ENCODE measurements at regions not wholly inside any gene's neighbourhood (a gene's known extent, or its start where the extent isn't known, plus 50 kb on each side); places are given as distances from the start of the nearest gene placed in this dataset.
A peak's percentile ranks its signal among the peaks of the same experiment; 100 is the strongest.
"Not testable (repeated sequence)": the region's sequence is repeated elsewhere in the genome, so short reads cannot be mapped to it uniquely, and the experiment has no call there.

- H2BK120ac ChIP-seq (ENCODE audit: low read depth, low read length) = no peak overlapping the region
- H2AK5ac ChIP-seq (ENCODE audit: low read length) = no peak overlapping the region
- no peak overlapping the region for H3K4ac ChIP-seq (ENCODE audit: low read depth, low read length)
- no CpG with 5 or more reads among the region's 11 CpGs for WGBS (ENCODE audit: extremely low coverage, insufficient coverage, low lambda C conversion rate)
- H3K56ac ChIP-seq (ENCODE audit: low read length) = no peak overlapping the region
- H2BK5ac ChIP-seq (ENCODE audit: low read length) = no peak overlapping the region
- no peak overlapping the region for H3K23ac ChIP-seq (ENCODE audit: low read length)
- H2BK15ac ChIP-seq (replicated peaks; ENCODE audit: low read depth) = no peak overlapping the region
- H3K79me2 ChIP-seq (ENCODE audit: control insufficient read depth, insufficient read depth, low read length) = no peaks in the 10 kb centered on the region
- no peak overlapping the region for H3K18ac ChIP-seq (ENCODE audit: low read length)
- H3K79me1 ChIP-seq (ENCODE audit: low read length) = no peaks in the 10 kb centered on the region
- H3K27me3 ChIP-seq (ENCODE audit: insufficient read depth, low read length, poor library complexity) = no peaks in the 10 kb centered on the region
- no peaks in the 10 kb centered on the region for H3K36me3 ChIP-seq (ENCODE audit: control insufficient read depth, insufficient read depth, low read length)
- H3K4me3 ChIP-seq (ENCODE audit: low read length) = no peak overlapping the region
- no peaks in the 10 kb centered on the region for H3K4me1 ChIP-seq (ENCODE audit: control insufficient read depth, low read depth, low read length)
- no peak for DNase-seq
- no peak overlapping the region for H4K5ac ChIP-seq (ENCODE audit: low read length)
- no peak overlapping the region for H3K4me2 ChIP-seq (ENCODE audit: low read length)
- no peak overlapping the region for H3K27ac ChIP-seq (ENCODE audit: low read depth, low read length)
- H3K9ac ChIP-seq (ENCODE audit: low read length) = no peak overlapping the region
- no peak overlapping the region for H4K8ac ChIP-seq (ENCODE audit: low read depth, low read length)
Observed at GRCh38 chr3:84304214-84304613, 654.6 kb upstream of the CADM2 start.

DNA sequence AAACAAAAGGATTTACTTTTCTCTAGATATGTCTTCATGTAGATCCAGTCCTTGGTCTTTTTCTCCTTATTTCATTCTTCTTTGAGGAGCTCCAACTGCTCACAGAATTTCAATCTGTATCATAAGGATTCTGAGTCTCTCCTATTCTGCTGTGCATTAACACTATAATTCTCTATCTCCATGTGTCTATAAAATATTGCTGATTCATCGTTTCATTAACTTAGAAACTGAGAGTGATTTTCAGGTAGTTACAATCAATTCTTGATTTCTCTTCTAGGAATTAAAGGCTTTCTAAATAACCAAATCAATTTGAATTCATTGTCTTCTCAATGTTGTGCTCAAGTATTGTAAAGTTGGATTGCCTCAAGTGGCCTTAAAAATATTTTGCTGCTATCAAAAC lies 651.5 kb upstream of the CADM2 start:
- Histone ChIP-seq H3K79me2 (ENCODE audit: control insufficient read depth, insufficient read depth, low read length) (no peaks in the 10 kb centered on the region), H2AK5ac (ENCODE audit: low read length) (no peak overlapping the region), H2BK5ac (ENCODE audit: low read length) (no peak overlapping the region), H2BK15ac (replicated peaks; ENCODE audit: low read depth) (no peak overlapping the region), H3K4me2 (ENCODE audit: low read length) (no peak overlapping the region), H3K79me1 (ENCODE audit: low read length) (no peaks in the 10 kb centered on the region), H3K27ac (ENCODE audit: low read depth, low read length) (no peak overlapping the region), H3K9ac (ENCODE audit: low read length) (no peak overlapping the region), H3K4ac (ENCODE audit: low read depth, low read length) (no peak overlapping the region), H3K4me1 (ENCODE audit: control insufficient read depth, low read depth, low read length) (no peaks in the 10 kb centered on the region), H3K36me3 (ENCODE audit: control insufficient read depth, insufficient read depth, low read length) (no peaks in the 10 kb centered on the region), H3K18ac (ENCODE audit: low read length) (no peak overlapping the region), H3K4me3 (ENCODE audit: low read length) (no peak overlapping the region), H2BK120ac (ENCODE audit: low read depth, low read length) (no peak overlapping the region), H3K27me3 (ENCODE audit: insufficient read depth, low read length, poor library complexity) (no peaks in the 10 kb centered on the region), H4K8ac (ENCODE audit: low read depth, low read length) (no peak overlapping the region), H4K5ac (ENCODE audit: low read length) (no peak overlapping the region), H3K23ac (ENCODE audit: low read length) (no peak overlapping the region), H3K56ac (ENCODE audit: low read length) (no peak overlapping the region)
- WGBS (ENCODE audit: extremely low coverage, insufficient coverage, low lambda C conversion rate) = no CpG with 5 or more reads among the region's 1 CpG
- DNase-seq = no peak

- Histone ChIP-seq H3K4me1 (ENCODE audit: control insufficient read depth, low read depth, low read length) (no peaks in the 10 kb centered on the region), H3K4ac (ENCODE audit: low read depth, low read length) (no peak overlapping the region), H3K36me3 (ENCODE audit: control insufficient read depth, insufficient read depth, low read length) (no peaks in the 10 kb centered on the region)
Observed at GRCh38 chr3:84308379-84308778, 650.4 kb upstream of the CADM2 start.

DNA sequence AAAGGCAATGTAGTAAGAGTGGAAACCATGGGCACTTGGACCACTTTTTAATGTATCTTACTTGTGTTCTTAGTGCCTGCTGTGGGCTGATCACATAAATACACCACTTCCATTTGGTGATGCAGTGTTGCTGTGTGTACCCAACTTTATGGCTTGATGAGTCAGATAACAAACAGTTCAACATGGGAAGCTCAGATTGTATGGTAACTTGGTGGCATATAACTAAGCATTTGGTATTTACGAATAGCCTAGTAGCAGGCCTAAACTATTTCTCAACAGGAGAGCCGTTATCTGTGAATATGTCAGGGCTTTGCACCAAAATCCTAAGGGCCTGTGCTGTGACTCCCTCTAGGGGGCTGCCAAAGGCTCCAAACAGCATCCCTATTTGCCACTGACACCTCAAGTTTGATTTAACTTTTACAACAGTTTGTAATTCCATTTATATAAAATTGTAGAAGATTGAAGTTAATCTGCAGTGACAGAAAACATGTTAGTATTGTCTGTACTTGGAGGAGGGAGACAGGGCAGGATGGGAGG lies 640.4 kb upstream of the CADM2 start:
- Histone ChIP-seq H2BK5ac (ENCODE audit: low read length) (no peak overlapping the region), H3K4me2 (ENCODE audit: low read length) (no peak overlapping the region), H2BK120ac (ENCODE audit: low read depth, low read length) (no peak overlapping the region), H3K79me1 (ENCODE audit: low read length) (no peaks in the 10 kb centered on the region), H2BK15ac (replicated peaks; ENCODE audit: low read depth) (no peak overlapping the region), H3K27me3 (ENCODE audit: insufficient read depth, low read length, poor library complexity) (no peaks in the 10 kb centered on the region), H3K79me2 (ENCODE audit: control insufficient read depth, insufficient read depth, low read length) (no peaks in the 10 kb centered on the region), H3K56ac (ENCODE audit: low read length) (no peak overlapping the region), H4K5ac (ENCODE audit: low read length) (no peak overlapping the region), H3K4me3 (ENCODE audit: low read length) (no peak overlapping the region), H3K4me1 (ENCODE audit: control insufficient read depth, low read depth, low read length) (peaks cover 2% of the 10 kb centered on the region), H3K4ac (ENCODE audit: low read depth, low read length) (no peak overlapping the region), H3K18ac (ENCODE audit: low read length) (no peak overlapping the region), H3K27ac (ENCODE audit: low read depth, low read length) (no peak overlapping the region), H3K23ac (ENCODE audit: low read length) (no peak overlapping the region), H3K36me3 (ENCODE audit: control insufficient read depth, insufficient read depth, low read length) (no peaks in the 10 kb centered on the region), H3K9ac (ENCODE audit: low read length) (no peak overlapping the region), H4K8ac (ENCODE audit: low read depth, low read length) (no peak overlapping the region), H2AK5ac (ENCODE audit: low read length) (no peak overlapping the region)
- peak; percentile 63 for DNase-seq
- WGBS (ENCODE audit: extremely low coverage, insufficient coverage, low lambda C conversion rate) = no CpG with 5 or more reads among the region's 2 CpGs

More at GRCh38 chr3:84308379-84308778, 650.4 kb upstream of the CADM2 start:
- H2BK15ac ChIP-seq (replicated peaks; ENCODE audit: low read depth) = no peak overlapping the region
- no peak overlapping the region for H3K27ac ChIP-seq (ENCODE audit: low read depth, low read length)
- no CpG with 5 or more reads among the region's 3 CpGs for WGBS (ENCODE audit: extremely low coverage, insufficient coverage, low lambda C conversion rate)
- DNase-seq = no peak
- no peak overlapping the region for H4K8ac ChIP-seq (ENCODE audit: low read depth, low read length)
- H3K4me3 ChIP-seq (ENCODE audit: low read length) = no peak overlapping the region
- H3K79me2 ChIP-seq (ENCODE audit: control insufficient read depth, insufficient read depth, low read length) = no peaks in the 10 kb centered on the region
- no peak overlapping the region for H2AK5ac ChIP-seq (ENCODE audit: low read length)
- no peak overlapping the region for H2BK120ac ChIP-seq (ENCODE audit: low read depth, low read length)
- no peak overlapping the region for H3K56ac ChIP-seq (ENCODE audit: low read length)
- no peak overlapping the region for H2BK5ac ChIP-seq (ENCODE audit: low read length)
- no peak overlapping the region for H3K4me2 ChIP-seq (ENCODE audit: low read length)
- no peak overlapping the region for H4K5ac ChIP-seq (ENCODE audit: low read length)
- no peak overlapping the region for H3K23ac ChIP-seq (ENCODE audit: low read length)
- H3K27me3 ChIP-seq (ENCODE audit: insufficient read depth, low read length, poor library complexity) = no peaks in the 10 kb centered on the region
- H3K79me1 ChIP-seq (ENCODE audit: low read length) = no peaks in the 10 kb centered on the region
- no peak overlapping the region for H3K18ac ChIP-seq (ENCODE audit: low read length)
- no peak overlapping the region for H3K9ac ChIP-seq (ENCODE audit: low read length)

- H3K79me1 ChIP-seq (ENCODE audit: low read length); H3K27me3 ChIP-seq (ENCODE audit: insufficient read depth, low read length, poor library complexity); H3K79me2 ChIP-seq (ENCODE audit: control insufficient read depth, insufficient read depth, low read length); H4K8ac ChIP-seq (ENCODE audit: low read depth, low read length); H3K27ac ChIP-seq (ENCODE audit: low read depth, low read length); H4K5ac ChIP-seq (ENCODE audit: low read length); H3K18ac ChIP-seq (ENCODE audit: low read length); H2BK120ac ChIP-seq (ENCODE audit: low read depth, low read length); DNase-seq; H3K4me1 ChIP-seq (ENCODE audit: control insufficient read depth, low read depth, low read length); H3K4me2 ChIP-seq (ENCODE audit: low read length); H3K4me3 ChIP-seq (ENCODE audit: low read length); H3K4ac ChIP-seq (ENCODE audit: low read depth, low read length); H3K36me3 ChIP-seq (ENCODE audit: control insufficient read depth, insufficient read depth, low read length); H3K9ac ChIP-seq (ENCODE audit: low read length); H2BK5ac ChIP-seq (ENCODE audit: low read length); H2BK15ac ChIP-seq (replicated peaks; ENCODE audit: low read depth); H2AK5ac ChIP-seq (ENCODE audit: low read length); H3K56ac ChIP-seq (ENCODE audit: low read length); H3K23ac ChIP-seq (ENCODE audit: low read length): not testable (repeated sequence)
- no CpG with 5 or more reads among the region's 9 CpGs for WGBS (ENCODE audit: extremely low coverage, insufficient coverage, low lambda C conversion rate)
Observed at GRCh38 chr3:84365563-84366278, 593.1 kb upstream of the CADM2 start.

Data from mesendoderm (in vitro differentiated cells).